ENCODE measurements at regions not wholly inside any gene's neighbourhood (a gene's known extent, or its start where the extent isn't known, plus 50 kb on each side); places are given as distances from the start of the nearest gene placed in this dataset.

GRCh38 chr6:6420107-6420506, 99.6 kb upstream of the F13A1 start:
- Histone ChIP-seq H3K36me3 (no peaks in the 10 kb centered on the region), H3K4me1 (no peaks in the 10 kb centered on the region), H3K9me3 (peaks cover 0 to 19% (median 0%) of the 10 kb centered on the region in 4 donors), H3K4me3 (no peak overlapping the region), H3K27me3 (no peaks in the 10 kb centered on the region), H3K27ac (no peak overlapping the region)
- TF ChIP-seq POLR2A (IDR thresholded peaks at IDR 0.05) (no peak), EP300 (IDR thresholded peaks at IDR 0.05) (no peak), CTCF (IDR thresholded peaks at IDR 0.05) (no peak)
- DNase-seq (ENCODE audit: low spot score in 2 of 2), result no peak
- WGBS, 2 donors, result 62 to 79% methylated on average over 1 of the region's 1 CpG

GRCh38 chr6:6434151-6434550, 113.7 kb upstream of the F13A1 start:
- H3K27me3 ChIP-seq, result no peaks in the 10 kb centered on the region
- no peaks in the 10 kb centered on the region for H3K4me1 ChIP-seq
- no peaks in the 10 kb centered on the region for H3K9me3 ChIP-seq
- no peak overlapping the region for H3K27ac ChIP-seq
- no peak for TF ChIP-seq CTCF (IDR thresholded peaks at IDR 0.05)
- no peak for TF ChIP-seq POLR2A (IDR thresholded peaks at IDR 0.05)
- TF ChIP-seq EP300 (IDR thresholded peaks at IDR 0.05), result no peak
- no peak for DNase-seq (ENCODE audit: low spot score in 2 of 2)
- no peaks in the 10 kb centered on the region for H3K36me3 ChIP-seq
- WGBS, 2 donors, result 81 to 89% methylated on average over 2 of the region's 2 CpGs
- no peak overlapping the region for H3K4me3 ChIP-seq

- DNase-seq (ENCODE audit: low spot score in 2 of 2), result no peak
- no peaks in the 10 kb centered on the region for H3K4me1 ChIP-seq
- no peak for TF ChIP-seq POLR2A (IDR thresholded peaks at IDR 0.05)
- no peaks in the 10 kb centered on the region for H3K9me3 ChIP-seq
- no peak overlapping the region for H3K27ac ChIP-seq
- no peaks in the 10 kb centered on the region for H3K27me3 ChIP-seq
- H3K4me3 ChIP-seq, result no peak overlapping the region
- H3K36me3 ChIP-seq, result no peaks in the 10 kb centered on the region
- WGBS, 2 donors, result 86 to 97% methylated on average over 1 of the region's 1 CpG
These were observed 114.3 kb upstream of the F13A1 start for GRCh38 chr6:6434723-6435122.

- H3K27ac ChIP-seq, result no peak overlapping the region
- H3K4me1 ChIP-seq, result no peaks in the 10 kb centered on the region
- H3K36me3 ChIP-seq, result no peaks in the 10 kb centered on the region
- 88 to 90% methylated on average over 4 of the region's 4 CpGs for WGBS, 2 donors
- H3K4me3 ChIP-seq, result no peak overlapping the region
- TF ChIP-seq POLR2A (IDR thresholded peaks at IDR 0.05) (no peak), EP300 (IDR thresholded peaks at IDR 0.05) (no peak), CTCF (IDR thresholded peaks at IDR 0.05) (no peak)
- no peaks in the 10 kb centered on the region for H3K9me3 ChIP-seq
- no peak for DNase-seq (ENCODE audit: low spot score in 2 of 2)
- H3K27me3 ChIP-seq, result no peaks in the 10 kb centered on the region
These were observed 115.9 kb upstream of the F13A1 start for GRCh38 chr6:6436366-6436765.

- Histone ChIP-seq H3K9me3 (no peaks in the 10 kb centered on the region), H3K27ac (no peak overlapping the region), H3K4me3 (no peak overlapping the region), H3K4me1 (no peaks in the 10 kb centered on the region), H3K36me3 (no peaks in the 10 kb centered on the region), H3K27me3 (no peaks in the 10 kb centered on the region)
- TF ChIP-seq EP300 (IDR thresholded peaks at IDR 0.05), result no peak
- no peak for TF ChIP-seq CTCF (IDR thresholded peaks at IDR 0.05)
- TF ChIP-seq POLR2A (IDR thresholded peaks at IDR 0.05), result no peak
- WGBS, 2 donors, result 70 to 79% methylated on average over 3 of the region's 3 CpGs
- no peak for DNase-seq (ENCODE audit: low spot score in 2 of 2)
These were observed 116.5 kb upstream of the F13A1 start for GRCh38 chr6:6436946-6437345.

GRCh38 chr6:6438286-6438685, 117.8 kb upstream of the F13A1 start:
- WGBS, 2 donors, result 92 to 100% methylated on average over 2 of the region's 2 CpGs
- no peaks in the 10 kb centered on the region for H3K4me1 ChIP-seq
- no peaks in the 10 kb centered on the region for H3K9me3 ChIP-seq
- H3K4me3 ChIP-seq, result no peak overlapping the region
- TF ChIP-seq CTCF (IDR thresholded peaks at IDR 0.05), result no peak
- no peak for TF ChIP-seq POLR2A (IDR thresholded peaks at IDR 0.05)
- TF ChIP-seq EP300 (IDR thresholded peaks at IDR 0.05), result no peak
- H3K27me3 ChIP-seq, result no peaks in the 10 kb centered on the region
- no peak overlapping the region for H3K27ac ChIP-seq
- DNase-seq (ENCODE audit: low spot score in 2 of 2), result no peak
- H3K36me3 ChIP-seq, result no peaks in the 10 kb centered on the region
